HG03378 (cell line): ENCODE measurements at regions not wholly inside any gene's neighbourhood (a gene's known extent, or its start where the extent isn't known, plus 50 kb on each side); places are given as distances from the start of the nearest gene placed in this dataset.

Experiments used
- ATAC-seq: cut with Tn5 transposase; IDR thresholded peaks from one replicate; pipeline ENCODE4 v1.9.1; 2021; ENCODE audit warnings: mild to moderate bottlenecking, moderate library complexity; ENCODE audit not compliant: unreplicated experiment

DNA sequence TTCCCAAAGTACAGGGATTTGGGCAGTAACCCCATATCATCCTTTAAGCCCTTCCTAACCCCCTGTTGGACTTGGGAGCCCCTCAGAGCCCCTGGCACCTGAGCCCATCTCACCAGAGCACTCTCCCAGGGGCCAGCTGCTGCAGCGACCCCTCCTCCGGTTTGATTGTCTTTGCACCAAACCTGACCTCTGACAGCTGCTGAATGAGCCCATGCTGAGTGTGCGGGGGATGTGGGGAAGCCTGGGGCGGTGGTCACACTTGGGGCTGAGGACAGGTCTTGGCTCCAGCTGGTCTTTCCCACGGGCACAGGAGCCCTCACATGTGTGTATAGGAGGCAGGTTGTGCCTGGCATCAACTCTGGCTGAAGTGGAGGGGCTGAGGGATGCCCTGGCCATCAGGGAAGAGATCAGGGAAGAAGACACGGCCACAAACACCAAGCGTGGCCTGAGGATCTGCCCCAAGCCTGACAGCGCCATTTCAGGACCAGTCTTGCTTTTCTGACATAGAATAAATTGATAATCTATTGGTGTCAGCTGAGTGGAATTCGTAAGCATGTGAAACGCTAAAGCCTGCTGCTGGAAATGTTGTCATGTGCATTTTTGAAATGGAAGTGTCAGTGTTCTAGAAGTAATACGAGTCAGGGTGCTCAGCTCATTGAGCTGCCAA, 102.4 kb downstream of the ACKR3 start:
- ATAC-seq = no peak

GRCh38 chr2:236672606-236673005, 103.0 kb downstream of the ACKR3 start:
- ATAC-seq = no peak

DNA sequence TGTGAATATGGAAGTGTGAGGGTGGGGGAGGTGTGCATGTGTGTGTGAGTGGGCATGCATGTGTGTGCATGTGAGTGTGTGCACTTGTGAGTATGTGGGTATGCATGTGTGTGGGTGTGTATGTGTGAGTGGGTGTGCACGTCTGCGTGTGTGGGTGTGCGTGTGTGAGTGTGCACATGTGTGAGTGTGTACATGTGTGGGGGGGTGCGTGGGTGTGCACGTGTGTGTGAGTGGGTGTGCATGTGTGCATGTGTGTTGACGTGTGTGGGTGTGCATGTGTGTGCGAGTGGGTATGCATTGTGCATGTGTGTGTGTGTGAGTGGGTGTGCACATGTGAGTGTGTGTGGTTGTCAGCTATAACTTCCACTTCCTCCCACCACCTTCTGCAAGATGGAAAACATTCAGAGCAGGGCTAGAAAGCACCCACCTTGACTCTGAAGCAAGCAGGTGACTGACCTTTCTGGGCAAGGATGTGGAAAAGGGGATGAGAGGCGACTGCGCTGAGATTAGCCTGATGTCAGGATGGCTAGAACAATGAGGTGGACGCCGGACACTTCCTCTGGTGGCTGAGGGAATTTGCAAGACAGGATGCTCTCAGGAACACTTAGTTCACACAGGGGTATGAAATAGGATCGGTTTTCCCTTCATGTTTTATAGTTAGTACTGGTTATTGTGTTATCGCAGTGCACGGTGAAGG, 103.6 kb downstream of the ACKR3 start:
- ATAC-seq = no peak

- no peak for ATAC-seq
These were observed 104.2 kb downstream of the ACKR3 start for GRCh38 chr2:236673823-236674185.

DNA sequence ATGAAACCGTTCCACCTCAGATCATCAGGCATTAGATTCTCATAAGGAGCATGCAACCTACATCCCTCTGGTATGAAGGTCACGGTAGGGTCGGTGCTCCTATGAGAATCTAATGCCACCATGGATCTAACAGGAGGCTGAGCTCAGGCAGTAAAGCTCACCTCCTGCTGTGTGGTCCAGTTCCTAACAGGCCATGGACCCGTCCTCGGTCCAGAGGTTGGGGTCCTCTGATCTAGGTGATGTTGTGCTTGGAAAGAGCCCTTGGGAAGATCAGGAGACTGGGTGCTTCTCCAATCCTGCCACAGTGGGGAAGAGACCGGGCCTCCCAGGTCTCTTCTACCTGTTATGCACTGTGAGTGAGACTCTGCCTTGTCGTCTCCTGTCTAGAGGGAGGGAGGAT, 104.6 kb downstream of the ACKR3 start:
- no peak for ATAC-seq

DNA sequence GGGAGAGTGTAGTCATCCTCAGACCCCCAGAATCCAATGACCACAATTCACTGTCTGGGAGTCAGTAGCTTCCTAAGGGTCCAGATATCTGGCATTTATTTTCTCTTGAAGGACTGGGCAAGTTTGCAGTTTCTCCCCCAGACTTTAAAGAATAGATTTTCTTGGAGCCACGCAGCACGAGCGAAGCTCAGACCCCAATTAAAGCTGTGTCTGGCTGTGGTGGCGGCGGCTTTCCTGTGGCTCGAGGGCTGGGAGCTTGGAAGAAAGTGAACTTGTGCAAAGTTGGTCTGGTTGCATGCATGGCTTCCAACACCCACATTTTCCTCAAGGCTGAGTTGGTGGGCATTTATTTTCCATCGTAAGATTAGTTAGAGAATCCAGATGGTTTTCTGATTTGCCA, 105.0 kb downstream of the ACKR3 start:
- ATAC-seq = no peak

GRCh38 chr2:236675051-236675450, 105.4 kb downstream of the ACKR3 start:
- ATAC-seq = no peak

DNA sequence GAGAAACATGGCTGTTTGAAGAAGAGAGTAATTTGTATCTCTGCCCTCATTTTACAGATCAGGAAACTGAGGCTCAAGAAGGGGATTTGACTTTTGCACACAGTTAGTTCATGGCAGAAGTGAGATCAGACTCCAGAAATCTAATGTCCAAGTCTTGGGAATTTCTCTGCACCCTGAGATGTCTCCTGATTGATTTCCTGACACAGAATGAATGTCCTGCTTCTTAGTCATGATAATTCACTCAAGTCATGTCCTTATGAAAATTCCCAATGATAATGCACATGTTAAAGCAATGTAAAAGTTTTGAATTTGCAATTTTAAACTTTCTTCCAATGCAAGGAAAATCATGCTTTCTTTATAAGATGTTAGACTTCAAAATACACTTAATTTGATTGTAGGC, 105.9 kb downstream of the ACKR3 start:
- no peak for ATAC-seq

DNA sequence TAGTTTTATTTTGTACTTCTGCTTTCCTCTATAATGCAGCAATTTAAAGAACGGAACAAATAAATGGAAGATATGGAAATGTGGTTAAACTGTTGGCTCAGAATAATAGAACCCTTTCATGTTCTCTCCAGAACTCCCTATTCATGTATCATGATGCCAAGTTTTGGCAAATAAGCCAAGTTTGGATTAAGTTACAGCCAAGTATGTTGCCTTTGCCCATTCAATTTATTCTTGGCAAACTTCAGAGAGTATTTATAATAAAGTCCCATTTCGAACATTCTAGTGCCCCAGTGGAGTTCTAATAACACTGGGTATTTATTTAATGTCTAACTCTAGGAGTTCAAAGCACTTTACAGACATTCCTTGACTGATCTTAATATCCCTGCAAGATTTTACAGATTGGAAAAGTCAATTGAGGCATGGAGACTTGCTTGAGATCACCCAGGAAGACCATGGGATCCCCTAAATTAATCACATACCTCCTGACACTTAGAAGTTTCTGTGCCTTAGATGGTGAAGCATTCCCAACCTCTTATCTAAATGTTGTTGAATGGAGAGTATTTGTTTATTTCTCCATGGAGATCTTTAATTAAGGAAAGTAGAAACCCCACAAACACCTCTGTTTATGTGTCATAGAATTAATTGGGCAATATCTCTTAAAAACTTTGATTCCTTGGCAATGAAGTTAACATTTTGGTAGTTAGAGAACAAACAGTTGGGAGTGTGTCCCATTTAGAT, 106.7 kb downstream of the ACKR3 start:
- no peak for ATAC-seq

DNA sequence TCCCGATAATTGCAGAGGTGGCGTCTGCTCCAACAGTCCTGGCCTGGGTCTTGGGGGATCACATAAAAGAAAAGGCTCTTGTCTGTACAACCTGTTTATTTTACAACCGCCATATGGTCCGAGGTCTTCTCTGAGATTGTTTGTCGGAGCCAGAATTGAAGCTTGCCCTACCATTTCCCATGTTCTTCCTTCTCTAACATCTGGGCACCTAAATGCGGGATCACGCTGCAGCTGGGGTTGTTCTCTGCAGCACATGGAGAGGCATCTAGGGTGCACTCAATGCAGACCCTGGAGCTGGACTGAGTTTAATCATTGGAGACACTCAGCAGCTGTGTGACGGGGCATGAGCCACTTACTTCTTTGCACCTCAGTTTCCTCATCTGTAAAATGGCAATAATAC, 107.7 kb downstream of the ACKR3 start:
- no peak for ATAC-seq

DNA sequence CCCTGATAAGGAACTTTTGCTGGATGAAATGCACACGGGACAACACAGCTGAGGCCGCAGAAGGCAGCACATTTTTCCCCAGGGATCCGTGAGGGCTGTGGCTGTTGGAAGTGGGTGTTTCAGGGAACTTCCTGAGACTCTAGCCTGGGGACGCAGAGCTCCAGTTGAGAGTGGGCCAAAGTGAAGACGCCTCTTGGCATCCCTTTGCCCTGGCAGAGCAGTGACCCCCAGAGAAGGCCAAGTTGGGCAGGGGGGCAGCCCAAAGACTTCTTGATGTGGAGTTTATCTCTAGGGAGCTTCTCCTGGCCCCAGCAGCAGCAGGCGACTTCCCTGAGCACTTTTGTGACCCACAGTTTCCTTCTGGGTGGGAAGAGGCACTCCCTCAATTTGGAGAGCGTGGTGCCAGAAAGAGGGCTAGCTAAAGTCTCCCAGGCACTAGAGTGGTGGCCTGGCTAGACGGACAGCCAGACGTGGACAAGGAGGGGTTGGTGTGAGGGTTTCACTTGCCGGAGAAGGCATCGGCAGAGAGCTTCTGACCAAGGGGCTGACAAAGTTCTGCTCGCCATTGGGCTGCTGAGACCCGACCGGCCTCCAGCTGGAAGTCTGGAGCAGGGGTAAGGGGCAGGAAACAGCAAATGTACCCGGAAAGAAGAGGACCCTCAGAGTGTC, 108.8 kb downstream of the ACKR3 start:
- ATAC-seq = no peak

DNA sequence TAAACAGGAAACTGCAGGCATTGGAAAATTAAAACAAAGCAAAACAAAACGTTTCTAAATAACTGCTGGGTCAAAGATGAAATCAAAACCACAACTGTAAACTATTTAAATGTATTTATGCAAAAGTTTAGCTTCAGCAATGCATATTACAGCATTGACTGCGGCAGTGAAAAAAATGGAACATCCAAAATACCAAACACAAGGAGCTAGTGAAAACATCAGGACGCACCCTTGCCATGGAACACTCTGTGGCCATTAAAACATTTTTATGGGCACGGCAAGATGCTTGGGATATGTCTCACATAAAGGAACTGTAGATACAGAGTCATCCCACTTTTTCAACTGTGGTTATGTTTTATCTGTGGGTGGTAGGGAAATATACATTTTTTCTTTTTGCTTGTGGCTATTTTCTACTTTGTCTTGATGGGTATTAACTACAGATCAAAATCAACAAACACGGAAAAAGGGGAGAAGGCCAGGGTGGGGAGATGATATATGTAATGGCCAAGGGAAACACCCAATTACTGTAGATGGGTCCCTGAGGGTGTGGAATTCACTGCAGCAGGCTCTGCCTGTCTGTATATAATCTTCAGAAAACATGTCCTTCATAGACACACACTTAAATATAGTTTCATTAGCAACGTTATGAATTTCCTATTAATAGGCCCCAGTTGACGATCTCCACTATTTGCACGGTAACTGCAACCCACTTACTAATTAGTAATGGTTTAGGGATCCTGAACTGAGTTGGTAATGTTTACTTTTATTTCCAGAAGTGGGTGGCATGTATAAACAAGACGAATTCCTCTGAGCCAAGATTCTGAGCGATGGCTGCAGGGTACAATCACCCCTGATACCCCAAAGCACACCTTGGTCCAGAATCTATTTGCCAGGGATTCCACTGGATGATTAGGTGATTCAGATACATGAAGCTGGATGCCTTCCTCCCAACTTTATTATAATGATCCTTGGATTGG, 110.5 kb downstream of the ACKR3 start:
- no peak for ATAC-seq

- ATAC-seq = no peak
These were observed 113.2 kb downstream of the ACKR3 start for GRCh38 chr2:236682651-236683422.

GRCh38 chr2:236684504-236685256, 115.1 kb downstream of the ACKR3 start:
- ATAC-seq = no peak

DNA sequence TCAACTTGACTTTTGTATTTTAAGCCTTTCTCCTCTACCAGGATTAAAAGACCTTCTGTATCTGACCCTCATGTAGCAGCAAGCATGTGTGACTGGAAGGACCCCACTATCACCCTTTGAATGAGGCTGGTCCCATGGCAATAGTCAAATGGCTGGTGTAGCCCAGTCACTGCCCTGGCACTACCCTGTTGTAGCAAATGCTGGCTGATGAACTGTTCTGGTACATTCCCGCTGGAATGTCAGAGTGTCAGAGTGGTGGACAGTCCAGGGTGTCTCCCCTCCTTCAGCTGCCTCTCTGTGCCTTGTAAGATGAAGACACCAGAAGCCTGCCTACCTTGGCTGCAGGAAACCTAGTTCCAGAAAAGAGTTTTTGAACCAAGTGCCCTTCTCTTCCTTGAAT, 115.7 kb downstream of the ACKR3 start:
- ATAC-seq = no peak

- ATAC-seq = no peak
These were observed 116.4 kb downstream of the ACKR3 start for GRCh38 chr2:236685979-236686520.

- no peak for ATAC-seq
These were observed 116.9 kb downstream of the ACKR3 start for GRCh38 chr2:236686561-236686960.

DNA sequence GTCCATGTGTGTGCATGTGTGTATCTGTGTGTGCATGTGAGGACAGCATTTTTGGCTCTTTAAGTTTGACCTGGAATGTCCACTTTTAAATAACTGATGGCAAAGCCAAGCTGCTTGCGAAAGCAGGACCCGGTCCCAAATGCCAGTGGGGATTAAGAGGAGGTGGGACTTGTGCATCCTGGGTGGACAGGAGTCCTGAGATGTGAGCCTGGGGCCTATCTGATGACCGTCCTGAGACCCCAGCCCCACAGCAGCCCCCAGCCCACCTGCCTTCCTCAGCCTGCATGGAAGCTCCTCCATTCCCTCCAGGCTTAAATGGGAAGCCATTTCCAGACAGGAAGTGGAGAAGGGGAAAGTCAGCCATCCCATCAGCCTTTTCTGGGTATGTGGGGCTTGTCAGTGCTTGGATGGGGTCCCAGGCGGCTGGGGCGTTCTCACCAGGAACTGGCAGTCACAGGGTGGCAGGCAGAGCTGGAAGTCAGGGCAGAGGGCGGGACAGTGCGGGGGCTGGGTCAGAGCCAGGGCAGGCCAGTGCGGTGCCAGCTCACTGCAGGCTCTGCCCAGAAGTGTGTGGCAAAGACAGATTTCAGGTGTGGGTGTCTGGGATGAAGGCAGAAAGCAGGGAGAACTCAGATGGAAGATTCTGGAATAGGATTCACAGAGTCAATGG, 117.8 kb downstream of the ACKR3 start:
- ATAC-seq = no peak
